ENCODE measurements at regions not wholly inside any gene's neighbourhood (a gene's known extent, or its start where the extent isn't known, plus 50 kb on each side); places are given as distances from the start of the nearest gene placed in this dataset.

- no peak for TF ChIP-seq POLR2A (IDR thresholded peaks at IDR 0.05; ENCODE audit: low read depth, low read length)
- no peak for TF ChIP-seq POLR2AphosphoS5 (IDR thresholded peaks at IDR 0.05; ENCODE audit: low read depth, low read length)
- TF ChIP-seq TAF1 (IDR thresholded peaks at IDR 0.05; ENCODE audit: borderline replicate concordance, low read depth, low read length) = no peak
Observed at GRCh38 chr7:45256309-45256708, 98.7 kb downstream of the RAMP3 start.

Measured in GM12892 (cell line).